ENCODE measurements at regions not wholly inside any gene's neighbourhood (a gene's known extent, or its start where the extent isn't known, plus 50 kb on each side); places are given as distances from the start of the nearest gene placed in this dataset.

DNA sequence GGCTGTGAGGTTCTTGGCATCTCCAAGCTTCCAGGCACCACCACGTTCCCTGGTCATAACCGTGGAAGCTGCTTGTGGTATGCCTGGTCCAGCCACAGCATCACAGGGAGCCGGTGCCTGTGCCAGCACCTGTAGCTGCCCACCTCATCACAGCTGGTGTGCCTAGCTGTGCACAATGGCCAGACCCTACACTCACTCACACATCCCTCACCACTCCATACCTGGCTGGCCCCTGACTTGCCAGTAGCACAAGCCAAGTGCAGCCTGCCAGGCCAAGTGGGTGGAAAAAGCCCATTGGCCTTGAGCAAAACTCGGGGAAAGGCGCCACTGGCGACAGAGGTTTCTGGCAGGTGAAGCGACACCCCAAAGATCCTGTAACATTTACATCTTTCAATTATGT lies 192.3 kb upstream of the MANEA start:
- TF ChIP-seq POLR2A (IDR thresholded peaks at IDR 0.05; ENCODE audit: low read depth, low read length) (no peak), TAF1 (IDR thresholded peaks at IDR 0.05; ENCODE audit: low read depth, low read length) (no peak), POLR2AphosphoS5 (IDR thresholded peaks at IDR 0.05; ENCODE audit: low read depth, low read length) (no peak), PAX5 (IDR thresholded peaks at IDR 0.05; ENCODE audit: insufficient read depth, low read length, severe bottlenecking) (no peak), SPI1 (IDR thresholded peaks at IDR 0.05; ENCODE audit: low read depth, low read length) (no peak), POU2F2 (IDR thresholded peaks at IDR 0.05; ENCODE audit: low read depth, low read length) (no peak)

All from GM12891 (cell line).